ENCODE measurements at regions not wholly inside any gene's neighbourhood (a gene's known extent, or its start where the extent isn't known, plus 50 kb on each side); places are given as distances from the start of the nearest gene placed in this dataset.

DNA sequence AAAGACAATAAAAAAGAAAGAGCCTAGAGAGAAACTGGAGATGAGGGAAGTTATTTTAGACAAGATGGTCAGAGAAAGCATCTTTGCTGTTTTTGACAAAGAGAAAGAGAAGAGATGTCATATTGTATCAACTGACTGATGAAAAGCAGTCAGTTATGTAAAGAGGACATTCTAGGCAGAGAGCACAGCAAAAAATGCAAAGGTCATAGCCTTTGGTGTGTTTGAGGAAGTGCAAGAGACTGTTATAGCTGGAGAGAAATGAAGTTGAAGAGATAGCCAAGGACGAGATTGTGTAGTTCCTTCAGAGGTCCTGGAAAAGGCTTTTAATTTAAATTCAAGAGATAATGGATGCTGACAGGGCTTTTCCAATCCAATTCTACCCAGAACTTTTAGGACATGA lies 342.4 kb downstream of the RASEF start:
- TF ChIP-seq, protein P1, sequence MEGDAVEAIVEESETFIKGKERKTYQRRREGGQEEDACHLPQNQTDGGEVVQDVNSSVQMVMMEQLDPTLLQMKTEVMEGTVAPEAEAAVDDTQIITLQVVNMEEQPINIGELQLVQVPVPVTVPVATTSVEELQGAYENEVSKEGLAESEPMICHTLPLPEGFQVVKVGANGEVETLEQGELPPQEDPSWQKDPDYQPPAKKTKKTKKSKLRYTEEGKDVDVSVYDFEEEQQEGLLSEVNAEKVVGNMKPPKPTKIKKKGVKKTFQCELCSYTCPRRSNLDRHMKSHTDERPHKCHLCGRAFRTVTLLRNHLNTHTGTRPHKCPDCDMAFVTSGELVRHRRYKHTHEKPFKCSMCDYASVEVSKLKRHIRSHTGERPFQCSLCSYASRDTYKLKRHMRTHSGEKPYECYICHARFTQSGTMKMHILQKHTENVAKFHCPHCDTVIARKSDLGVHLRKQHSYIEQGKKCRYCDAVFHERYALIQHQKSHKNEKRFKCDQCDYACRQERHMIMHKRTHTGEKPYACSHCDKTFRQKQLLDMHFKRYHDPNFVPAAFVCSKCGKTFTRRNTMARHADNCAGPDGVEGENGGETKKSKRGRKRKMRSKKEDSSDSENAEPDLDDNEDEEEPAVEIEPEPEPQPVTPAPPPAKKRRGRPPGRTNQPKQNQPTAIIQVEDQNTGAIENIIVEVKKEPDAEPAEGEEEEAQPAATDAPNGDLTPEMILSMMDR (IDR thresholded peaks at IDR 0.05), result no peak
- TF ChIP-seq POLR2A (IDR thresholded peaks at IDR 0.05), result no peak
- no peaks in the 10 kb centered on the region for H3K36me3 ChIP-seq
- no peak for DNase-seq
- intact Hi-C loops (cut with DNase I), result no loop called here
- no peak overlapping the region for H3K27ac ChIP-seq
- H3K9me3 ChIP-seq, result no peaks in the 10 kb centered on the region
- no peaks in the 10 kb centered on the region for H3K4me1 ChIP-seq
- 50 to 57% methylated on average over 1 of the region's 1 CpG for WGBS, 2 donors
- H3K4me3 ChIP-seq, result no peak overlapping the region
- H3K27me3 ChIP-seq, result no peaks in the 10 kb centered on the region

DNA sequence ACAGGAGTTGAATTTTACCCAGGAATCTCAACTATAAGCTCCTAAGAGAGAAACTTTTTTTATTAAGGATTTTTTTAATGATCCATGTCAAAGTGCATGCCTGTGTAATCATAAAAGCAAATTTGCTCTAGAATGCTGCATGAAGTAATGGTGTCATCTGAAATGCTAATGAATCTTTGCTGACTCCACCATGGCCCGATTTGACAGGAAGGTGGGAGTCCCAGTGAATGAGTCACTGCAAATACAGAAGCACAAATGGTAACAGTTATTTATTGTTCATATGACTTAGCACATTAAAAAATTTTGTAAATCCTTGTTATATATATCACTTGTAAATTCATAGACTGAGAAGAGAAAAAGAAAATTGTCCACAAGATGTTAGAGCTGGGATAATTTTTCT lies 341.3 kb downstream of the RASEF start:
- Histone ChIP-seq H3K4me3 (no peak overlapping the region), H3K27me3 (no peaks in the 10 kb centered on the region), H3K27ac (no peak overlapping the region), H3K36me3 (no peaks in the 10 kb centered on the region), H3K9me3 (no peaks in the 10 kb centered on the region), H3K4me1 (no peaks in the 10 kb centered on the region)
- TF ChIP-seq POLR2A (IDR thresholded peaks at IDR 0.05), result no peak
- TF ChIP-seq, protein P1 (IDR thresholded peaks at IDR 0.05), result no peak
- intact Hi-C loops (cut with DNase I), result no loop called here
- DNase-seq, result no peak
- WGBS, 2 donors, result 5 to 13% methylated on average over 1 of the region's 1 CpG

DNA sequence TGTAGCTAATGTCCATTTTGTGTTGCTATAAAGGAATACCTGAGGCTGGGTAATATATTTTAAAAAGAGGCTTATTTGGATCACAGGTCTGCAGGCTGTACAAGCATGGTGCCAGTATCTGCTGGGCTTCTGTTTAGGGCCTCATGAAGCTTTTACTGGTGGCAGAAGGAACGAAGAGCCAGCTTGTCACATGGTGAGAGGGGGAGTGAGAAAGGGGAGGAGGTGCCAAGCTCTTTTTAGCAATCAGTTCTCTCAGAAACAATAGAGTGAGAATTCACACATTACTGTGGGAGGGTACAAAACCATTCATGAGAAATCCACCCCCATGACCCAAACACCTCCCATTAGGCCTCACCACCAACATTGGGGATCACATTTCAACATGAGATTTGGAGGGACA lies 340.9 kb downstream of the RASEF start:
- H3K9me3 ChIP-seq, result no peaks in the 10 kb centered on the region
- WGBS, 2 donors, result 67 to 78% methylated on average over 1 of the region's 1 CpG
- DNase-seq, result no peak
- no peaks in the 10 kb centered on the region for H3K27me3 ChIP-seq
- intact Hi-C loops (cut with DNase I), result no loop called here
- TF ChIP-seq, protein P1 (IDR thresholded peaks at IDR 0.05), result no peak
- TF ChIP-seq POLR2A (IDR thresholded peaks at IDR 0.05), result no peak
- no peaks in the 10 kb centered on the region for H3K4me1 ChIP-seq
- H3K36me3 ChIP-seq, result no peaks in the 10 kb centered on the region
- H3K4me3 ChIP-seq, result no peak overlapping the region
- no peak overlapping the region for H3K27ac ChIP-seq

DNA sequence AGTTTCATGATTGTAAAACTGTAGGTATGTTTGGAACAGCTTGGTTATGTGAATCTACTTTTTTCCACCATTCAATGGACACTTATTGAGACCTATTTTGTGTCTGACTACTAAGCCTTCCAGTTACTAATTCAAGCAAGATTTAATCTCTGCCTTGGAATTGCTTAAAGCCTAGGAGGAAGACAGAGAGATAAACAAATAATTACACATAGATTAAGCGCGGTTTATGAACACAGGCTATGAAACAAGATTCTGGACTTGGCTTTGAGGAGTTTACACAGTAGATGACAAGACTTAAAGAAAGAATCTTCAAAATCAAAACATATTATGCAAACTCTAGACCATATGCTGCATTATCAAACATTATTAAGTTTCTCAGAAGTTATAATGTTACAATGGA lies 340.4 kb downstream of the RASEF start:
- Histone ChIP-seq H3K27me3 (no peaks in the 10 kb centered on the region), H3K4me1 (no peaks in the 10 kb centered on the region), H3K36me3 (no peaks in the 10 kb centered on the region), H3K27ac (no peak overlapping the region), H3K4me3 (no peak overlapping the region), H3K9me3 (no peaks in the 10 kb centered on the region)
- intact Hi-C loops (cut with DNase I), result no loop called here
- no peak for TF ChIP-seq POLR2A (IDR thresholded peaks at IDR 0.05)
- TF ChIP-seq, protein P1 (IDR thresholded peaks at IDR 0.05), result no peak
- DNase-seq, result no peak
- WGBS, 2 donors, result 41 to 43% methylated on average over 2 of the region's 2 CpGs

DNA sequence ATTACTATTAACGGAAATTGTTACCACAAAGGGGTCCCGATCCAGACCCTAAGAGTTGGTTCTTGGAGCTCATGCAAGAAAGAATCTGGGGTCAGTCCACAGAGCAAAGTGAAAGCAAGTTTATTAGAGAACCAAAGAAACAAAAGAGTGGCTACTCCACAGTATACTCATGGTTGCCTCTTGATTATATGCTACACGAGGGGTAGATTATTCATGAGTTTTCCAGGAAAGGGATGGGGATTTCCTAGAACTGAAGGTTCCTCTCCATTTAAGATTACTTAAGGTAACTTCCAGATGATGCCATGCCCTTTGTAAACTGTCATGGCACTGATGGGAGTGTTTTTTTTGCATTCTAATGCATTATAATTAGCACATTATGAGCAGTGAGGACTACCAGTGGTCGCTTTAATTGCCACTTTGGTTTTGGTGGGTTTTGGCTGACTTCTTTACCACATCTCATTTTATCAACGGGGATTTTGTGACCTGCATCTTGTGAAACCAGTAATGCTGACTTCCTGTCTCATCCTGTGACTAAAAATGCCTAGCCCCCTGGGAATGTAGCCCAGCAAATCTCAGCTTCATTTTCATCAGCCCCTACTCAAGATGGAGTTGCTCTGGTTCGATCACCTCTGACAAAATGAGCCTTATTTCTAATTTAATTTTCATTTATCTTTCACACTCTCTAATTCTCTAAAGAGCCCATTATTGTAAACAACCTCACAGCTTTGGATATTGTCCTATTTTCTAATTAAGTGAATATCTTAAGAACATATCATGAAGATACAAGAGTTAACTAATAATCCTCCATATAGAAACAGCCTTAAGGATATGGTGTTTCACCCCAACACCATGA lies 336.3 kb downstream of the RASEF start:
- intact Hi-C loops (cut with DNase I), result no loop called here
- WGBS, 2 donors, result 37 to 62% methylated on average over 6 of the region's 6 CpGs

More for the DNA sequence above, 336.3 kb downstream of the RASEF start:
- Histone ChIP-seq H3K27ac (no peak overlapping the region), H3K4me3 (no peak overlapping the region), H3K9me3 (no peaks in the 10 kb centered on the region), H3K27me3 (no peaks in the 10 kb centered on the region), H3K4me1 (no peaks in the 10 kb centered on the region), H3K36me3 (no peaks in the 10 kb centered on the region)
- TF ChIP-seq, protein P1 (IDR thresholded peaks at IDR 0.05), result no peak
- no peak for TF ChIP-seq POLR2A (IDR thresholded peaks at IDR 0.05)
- no peak for DNase-seq

Data from esophagus squamous epithelium (tissue), 5 donors.